Psoas muscle (tissue), 7 donors: ENCODE measurements at regions not wholly inside any gene's neighbourhood (a gene's known extent, or its start where the extent isn't known, plus 50 kb on each side); places are given as distances from the start of the nearest gene placed in this dataset.
A peak's percentile ranks its signal among the peaks of the same experiment; 100 is the strongest.

Source experiments
- ATAC-seq, 4 donors: fragments of 200-7000 bp; cut with Tn5 transposase; one replicate each; pipeline ENCODE4 v1.9.1; 2020; ENCODE audit warnings: moderate library complexity in 3 of 4, mild to moderate bottlenecking in 2 of 4
- DNase-seq, 2 donors: peaks; one replicate each; pipeline ENCODE4 v3.0.0-alpha.2; 2020
- H3K27ac ChIP-seq: fragments of 200-600 bp; one replicate; pipeline ENCODE4 v1.8.0; 2022
- H3K27me3 ChIP-seq, 3 donors: fragments of 200-600 bp in 1 of 3; one replicate each; pipeline versions ENCODE4 v1.6.1 to v1.8.0; 2013 to 2022; ENCODE audit warnings: low read length in 2 of 3, mild to moderate bottlenecking in 2 of 3, moderate library complexity in 1 of 3; ENCODE audit not compliant: insufficient read depth in 3 of 3
- H3K36me3 ChIP-seq, 2 donors: fragments of 200-600 bp in 1 of 2; one replicate each; pipeline versions ENCODE4 v1.6.1 to v1.8.0; 2013 to 2022; ENCODE audit warnings: low read depth in 1 of 2, mild to moderate bottlenecking in 1 of 2, moderate library complexity in 1 of 2; ENCODE audit not compliant: insufficient read depth in 1 of 2
- H3K4me1 ChIP-seq: fragments of 200-600 bp; one replicate; pipeline ENCODE4 v1.8.0; 2022
- H3K4me3 ChIP-seq: fragments of 200-600 bp; one replicate; pipeline ENCODE4 v1.8.0; 2022; ENCODE audit warnings: mild to moderate bottlenecking
- H3K9me3 ChIP-seq: fragments of 200-600 bp; one replicate; pipeline ENCODE4 v1.8.0; 2022
- WGBS, 3 donors: extraction: QIAGEN DNeasy Blood & Tissue Kit; methylation state at CpG; one replicate each; pipeline versions ENCODE4 v1.1.6 to v1.1.7; 2013; 5-methylcytosine and 5-hydroxymethylcytosine counted together
- intact Hi-C, 2 donors: fragments of 100-400 bp; cut with DNase I; formaldehyde crosslinking; loops; one replicate each; pipeline versions ENCODE4 v1.11.0 to v1.14.2; 2022
- TF ChIP-seq, protein P1 (sequence below): fragments of 200-600 bp; IDR thresholded peaks from one replicate; pipeline ENCODE4 v1.8.0; 2022; ENCODE audit warnings: antibody characterized with exemption
- donor health status: healthy with polysubstance abuse.
- donor health status: DM: no; HTN: no; CAD: no; lungs with moderate emphysema.
- donor health status: Bipolar disorder and iron deficiency.
- donor health status: healthy.
- donor health status: DM: yes; HTN: yes; CAD: no.
- donor health status: DM: no; HTN: no; CAD: no.
- donor health status: DM: yes; HTN: yes; CAD: no.

- intact Hi-C loops = loop anchor here in 1 of 2 donors (10.0 kb wide), 1 partner anchor 494 kb away; no protein-coding TSS in a partner anchor
- Histone ChIP-seq H3K27me3 (no peaks in the 10 kb centered on the region), H3K36me3 (no peaks in the 10 kb centered on the region), H3K4me3 (no peak overlapping the region), H3K27ac (peak overlapping the region; percentile 44), H3K4me1 (peaks cover 43% of the 10 kb centered on the region), H3K9me3 (no peaks in the 10 kb centered on the region)
- WGBS, 3 donors = 87 to 89% (median 88%) methylated on average over 2 of the region's 2 CpGs
- DNase-seq (no peak), ATAC-seq (no peak)
- TF ChIP-seq, protein P1, sequence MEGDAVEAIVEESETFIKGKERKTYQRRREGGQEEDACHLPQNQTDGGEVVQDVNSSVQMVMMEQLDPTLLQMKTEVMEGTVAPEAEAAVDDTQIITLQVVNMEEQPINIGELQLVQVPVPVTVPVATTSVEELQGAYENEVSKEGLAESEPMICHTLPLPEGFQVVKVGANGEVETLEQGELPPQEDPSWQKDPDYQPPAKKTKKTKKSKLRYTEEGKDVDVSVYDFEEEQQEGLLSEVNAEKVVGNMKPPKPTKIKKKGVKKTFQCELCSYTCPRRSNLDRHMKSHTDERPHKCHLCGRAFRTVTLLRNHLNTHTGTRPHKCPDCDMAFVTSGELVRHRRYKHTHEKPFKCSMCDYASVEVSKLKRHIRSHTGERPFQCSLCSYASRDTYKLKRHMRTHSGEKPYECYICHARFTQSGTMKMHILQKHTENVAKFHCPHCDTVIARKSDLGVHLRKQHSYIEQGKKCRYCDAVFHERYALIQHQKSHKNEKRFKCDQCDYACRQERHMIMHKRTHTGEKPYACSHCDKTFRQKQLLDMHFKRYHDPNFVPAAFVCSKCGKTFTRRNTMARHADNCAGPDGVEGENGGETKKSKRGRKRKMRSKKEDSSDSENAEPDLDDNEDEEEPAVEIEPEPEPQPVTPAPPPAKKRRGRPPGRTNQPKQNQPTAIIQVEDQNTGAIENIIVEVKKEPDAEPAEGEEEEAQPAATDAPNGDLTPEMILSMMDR = no peak
Observed at GRCh38 chr6:159118924-159119323, 50.3 kb upstream of the FNDC1 start.

DNA sequence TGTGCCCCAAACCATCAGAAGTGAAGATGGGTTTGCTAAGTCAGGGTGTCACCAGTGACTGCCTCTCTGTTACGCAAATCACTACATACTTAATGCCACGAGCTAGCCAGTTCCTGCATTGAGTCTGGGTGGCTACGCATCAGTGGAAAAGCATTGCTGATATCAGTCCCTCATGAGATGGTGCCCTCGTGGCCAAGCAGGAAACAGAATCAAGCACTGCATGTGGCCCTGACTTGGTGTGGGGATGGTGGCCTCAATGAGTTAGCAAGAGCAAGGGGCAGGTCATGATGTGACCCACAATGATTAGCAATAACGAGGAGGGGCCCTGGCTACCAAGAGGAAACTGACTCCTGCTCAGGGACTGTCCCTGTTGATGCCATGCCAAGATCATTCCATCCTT is 51.6 kb upstream of the FNDC1 start:
- ATAC-seq = peak in 3 of 4 donors; percentile 17 to 27 (median 21)
- Histone ChIP-seq H3K9me3 (no peaks in the 10 kb centered on the region), H3K27me3 (no peaks in the 10 kb centered on the region), H3K4me3 (no peak overlapping the region), H3K36me3 (no peaks in the 10 kb centered on the region), H3K27ac (peak overlapping the region; percentile 75), H3K4me1 (peaks cover 51% of the 10 kb centered on the region)
- no peak for DNase-seq
- TF ChIP-seq, protein P1 = no peak
- intact Hi-C loops = loop anchor here in 1 of 2 donors (10.0 kb wide), 1 partner anchor 493 kb away; no protein-coding TSS in a partner anchor
- 52 to 65% (median 54%) methylated on average over 5 of the region's 5 CpGs for WGBS, 3 donors

GRCh38 chr6:159117046-159117445 is 52.2 kb upstream of the FNDC1 start:
- H3K4me1 ChIP-seq = peaks cover 49% of the 10 kb centered on the region
- peak; percentile 36 to 59 for DNase-seq
- ATAC-seq = peak; percentile 75 to 91 (median 84)
- intact Hi-C loops = loop anchor here in 1 of 2 donors (10.0 kb wide), 1 partner anchor 492 kb away; no protein-coding TSS in a partner anchor
- no peaks in the 10 kb centered on the region for H3K9me3 ChIP-seq
- H3K36me3 ChIP-seq = no peaks in the 10 kb centered on the region
- H3K27me3 ChIP-seq = no peaks in the 10 kb centered on the region
- 17 to 33% (median 22%) methylated on average over 3 of the region's 3 CpGs for WGBS, 3 donors
- TF ChIP-seq, protein P1 = no peak
- H3K27ac ChIP-seq = peak overlapping the region; percentile 75
- H3K4me3 ChIP-seq = no peak overlapping the region

DNA sequence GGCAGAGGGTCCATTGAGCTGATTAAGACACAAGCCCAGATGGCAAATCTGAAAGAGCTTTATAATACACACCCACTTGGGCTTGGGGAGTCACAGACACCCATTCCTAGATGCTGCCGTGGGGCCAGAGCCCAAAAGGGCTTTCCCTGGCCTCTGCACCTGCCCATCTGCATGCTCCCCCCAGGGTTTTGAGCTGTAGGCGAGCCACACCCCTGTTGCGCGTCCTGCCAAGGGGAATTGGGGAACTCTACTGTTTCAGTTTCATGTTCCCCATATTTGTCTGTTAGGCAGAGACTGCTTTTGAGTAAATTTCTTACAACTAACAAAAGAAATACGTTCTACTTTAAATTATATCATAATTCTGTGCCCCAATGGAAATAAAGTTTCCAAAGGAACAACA is 52.9 kb upstream of the FNDC1 start:
- H3K27ac ChIP-seq = peak overlapping the region; percentile 75

More for the DNA sequence above, 52.9 kb upstream of the FNDC1 start:
- 67 to 78% (median 67%) methylated on average over 5 of the region's 5 CpGs for WGBS, 3 donors
- no peaks in the 10 kb centered on the region for H3K36me3 ChIP-seq
- ATAC-seq (no peak), DNase-seq (no peak)
- H3K4me3 ChIP-seq = no peak overlapping the region
- H3K27me3 ChIP-seq = no peaks in the 10 kb centered on the region
- no peaks in the 10 kb centered on the region for H3K9me3 ChIP-seq
- peaks cover 42% of the 10 kb centered on the region for H3K4me1 ChIP-seq
- TF ChIP-seq, protein P1 = no peak
- intact Hi-C loops = loop anchor here in 1 of 2 donors (10.0 kb wide), 1 partner anchor 492 kb away; no protein-coding TSS in a partner anchor
